GM23338 (cell line): ENCODE measurements at regions not wholly inside any gene's neighbourhood (a gene's known extent, or its start where the extent isn't known, plus 50 kb on each side); places are given as distances from the start of the nearest gene placed in this dataset.

ENCODE experiments used
- ATAC-seq: fragments of 200-7000 bp; cut with Tn5 transposase; 3 replicates; pipeline ENCODE4 v1.9.1; 2020
- DNase-seq: peaks from one replicate; pipeline ENCODE4 v3.0.0-alpha.2; 2015; ENCODE audit warnings: low spot score
- H2AFZ ChIP-seq: fragments of 200-600 bp; sonication (generic); 2 replicates; pipeline ENCODE4 v1.8.0; 2016; ENCODE audit warnings: antibody characterized with exemption, mild to moderate bottlenecking, moderate library complexity
- H3F3A ChIP-seq: fragments of 200-600 bp; sonication (generic); replicated peaks from 2 replicates; pipeline ENCODE4 v1.8.0; 2017; ENCODE audit warnings: antibody characterized with exemption, mixed run types, low read depth
- H3K27ac ChIP-seq: fragments of 200-600 bp; sonication (generic); 2 replicates; pipeline ENCODE4 v1.6.1; 2016; ENCODE audit warnings: low read depth
- H3K27me3 ChIP-seq: fragments of 200-600 bp; sonication (generic); 2 replicates; pipeline ENCODE4 v1.8.0; 2016; ENCODE audit warnings: mild to moderate bottlenecking, mixed run types, moderate library complexity; ENCODE audit not compliant: insufficient read depth
- H3K36me3 ChIP-seq: fragments of 200-600 bp; sonication (generic); 2 replicates; pipeline ENCODE4 v1.8.0; 2016; ENCODE audit warnings: mild to moderate bottlenecking; ENCODE audit not compliant: insufficient read depth
- H3K4me1 ChIP-seq: fragments of 200-600 bp; sonication (generic); 2 replicates; pipeline ENCODE4 v1.8.0; 2016; ENCODE audit warnings: mild to moderate bottlenecking, moderate library complexity; ENCODE audit not compliant: insufficient read depth
- H3K4me2 ChIP-seq: fragments of 200-600 bp; sonication (generic); 2 replicates; pipeline ENCODE4 v1.7.1; 2017; ENCODE audit warnings: mixed run types
- H3K4me3 ChIP-seq: fragments of 200-600 bp; sonication (generic); 2 replicates; pipeline ENCODE4 v1.6.1; 2016; ENCODE audit warnings: mixed run types
- H3K79me2 ChIP-seq: fragments of 200-600 bp; sonication (generic); replicated peaks from 2 replicates; pipeline ENCODE4 v1.8.0; 2017; ENCODE audit warnings: mild to moderate bottlenecking; ENCODE audit not compliant: insufficient read depth
- H3K9me2 ChIP-seq: fragments of 200-600 bp; sonication (generic); 2 replicates; pipeline ENCODE4 v1.8.0; 2017; ENCODE audit not compliant: insufficient read depth
- H4K20me1 ChIP-seq: fragments of 200-600 bp; sonication (generic); replicated peaks from 2 replicates; pipeline ENCODE4 v1.8.0; 2017; ENCODE audit warnings: mild to moderate bottlenecking; ENCODE audit not compliant: insufficient read depth
- H3K27ac Mint-ChIP-seq: 2 replicates; pipeline ENCODE4 v1.8.0; 2020; ENCODE audit warnings: inconsistent platforms, mild to moderate bottlenecking, moderate library complexity, mixed read lengths
- H3K27me3 Mint-ChIP-seq: 3 replicates; pipeline ENCODE4 v1.8.0; 2022; ENCODE audit warnings: low read depth, mild to moderate bottlenecking, moderate library complexity, mixed read lengths, inconsistent platforms; ENCODE audit not compliant: insufficient read depth, poor library complexity
- H3K36me3 Mint-ChIP-seq: 3 replicates; pipeline ENCODE4 v1.8.0; 2021; ENCODE audit warnings: low read depth, mild to moderate bottlenecking, inconsistent platforms, moderate library complexity, mixed read lengths
- H3K4me1 Mint-ChIP-seq: 3 replicates; pipeline ENCODE4 v1.8.0; 2020; ENCODE audit warnings: mild to moderate bottlenecking, inconsistent platforms, mixed read lengths
- H3K4me3 Mint-ChIP-seq: 3 replicates; pipeline ENCODE4 v1.8.0; 2021; ENCODE audit warnings: moderate library complexity, mild to moderate bottlenecking, inconsistent platforms, mixed read lengths
- H3K9me3 Mint-ChIP-seq: 3 replicates; pipeline ENCODE4 v1.8.0; 2020; ENCODE audit warnings: moderate library complexity, mild to moderate bottlenecking, inconsistent platforms, mixed read lengths
- CREB1 ChIP-seq: fragments of 250-450 bp; sonication (Bioruptor Pico); IDR thresholded peaks from 2 replicates; pipeline ENCODE4 v1.5.0; 2020; ENCODE audit warnings: low read depth, mild to moderate bottlenecking, moderate library complexity
- EZH2 ChIP-seq: fragments of 200-600 bp; sonication (generic); IDR thresholded peaks from one replicate; pipeline ENCODE4 v1.8.0; 2017; ENCODE audit warnings: antibody characterized with exemption, mild to moderate bottlenecking, low read depth; ENCODE audit not compliant: unreplicated experiment
- EZH2phosphoT487 ChIP-seq: fragments of 200-600 bp; sonication (generic); IDR thresholded peaks from one replicate; pipeline ENCODE4 v1.8.1; 2018; ENCODE audit warnings: antibody characterized with exemption; ENCODE audit not compliant: unreplicated experiment
- JUNB ChIP-seq: IDR thresholded peaks from one replicate; pipeline ENCODE4 v1.6.1; 2016; ENCODE audit warnings: antibody characterized with exemption; ENCODE audit not compliant: unreplicated experiment
- POLR2AphosphoS5 ChIP-seq: IDR thresholded peaks from 2 replicates; pipeline ENCODE4 v1.6.1; 2016; ENCODE audit warnings: antibody characterized with exemption, low read depth
- STAT1 ChIP-seq: IDR thresholded peaks from one replicate; pipeline ENCODE4 v1.6.1; 2016; ENCODE audit warnings: antibody characterized with exemption; ENCODE audit not compliant: unreplicated experiment
- ZNF114 ChIP-seq: fragments of 250-450 bp; sonication (Bioruptor Pico); IDR thresholded peaks from 2 replicates; pipeline ENCODE4 v1.5.0; 2020; ENCODE audit warnings: mild to moderate bottlenecking, moderate library complexity
- ZNF331 ChIP-seq: fragments of 250-450 bp; sonication (Bioruptor Pico); IDR thresholded peaks from 2 replicates; pipeline ENCODE4 v1.5.0; 2020; ENCODE audit warnings: low read depth, mild to moderate bottlenecking, moderate library complexity
- TF ChIP-seq, protein P1 (sequence below): fragments of 250-450 bp; sonication (Bioruptor Pico); IDR thresholded peaks from 2 replicates; pipeline ENCODE4 v1.5.0; 2020; ENCODE audit warnings: mild to moderate bottlenecking, moderate library complexity
- TF ChIP-seq, protein P2 (sequence below): IDR thresholded peaks from 2 replicates; pipeline ENCODE4 v1.6.1; 2016; ENCODE audit warnings: antibody characterized with exemption

- no peak overlapping the region for H3K4me3 Mint-ChIP-seq
These were observed 210.0 kb upstream of the DYNLRB2 start for GRCh38 chr16:80330803-80331202.

More at GRCh38 chr16:80330803-80331202, 210.0 kb upstream of the DYNLRB2 start:
- Histone ChIP-seq H4K20me1 (no peaks in the 10 kb centered on the region), H3K27ac (no peak overlapping the region), H3K27me3 (no peaks in the 10 kb centered on the region), H3F3A (no peaks in the 10 kb centered on the region), H3K79me2 (no peaks in the 10 kb centered on the region), H3K4me1 (no peaks in the 10 kb centered on the region), H3K4me3 (no peak overlapping the region), H3K9me2 (no peaks in the 10 kb centered on the region), H2AFZ (no peak overlapping the region), H3K4me2 (no peak overlapping the region), H3K36me3 (no peaks in the 10 kb centered on the region)
- no peak for TF ChIP-seq POLR2AphosphoS5
- TF ChIP-seq, protein P1, sequence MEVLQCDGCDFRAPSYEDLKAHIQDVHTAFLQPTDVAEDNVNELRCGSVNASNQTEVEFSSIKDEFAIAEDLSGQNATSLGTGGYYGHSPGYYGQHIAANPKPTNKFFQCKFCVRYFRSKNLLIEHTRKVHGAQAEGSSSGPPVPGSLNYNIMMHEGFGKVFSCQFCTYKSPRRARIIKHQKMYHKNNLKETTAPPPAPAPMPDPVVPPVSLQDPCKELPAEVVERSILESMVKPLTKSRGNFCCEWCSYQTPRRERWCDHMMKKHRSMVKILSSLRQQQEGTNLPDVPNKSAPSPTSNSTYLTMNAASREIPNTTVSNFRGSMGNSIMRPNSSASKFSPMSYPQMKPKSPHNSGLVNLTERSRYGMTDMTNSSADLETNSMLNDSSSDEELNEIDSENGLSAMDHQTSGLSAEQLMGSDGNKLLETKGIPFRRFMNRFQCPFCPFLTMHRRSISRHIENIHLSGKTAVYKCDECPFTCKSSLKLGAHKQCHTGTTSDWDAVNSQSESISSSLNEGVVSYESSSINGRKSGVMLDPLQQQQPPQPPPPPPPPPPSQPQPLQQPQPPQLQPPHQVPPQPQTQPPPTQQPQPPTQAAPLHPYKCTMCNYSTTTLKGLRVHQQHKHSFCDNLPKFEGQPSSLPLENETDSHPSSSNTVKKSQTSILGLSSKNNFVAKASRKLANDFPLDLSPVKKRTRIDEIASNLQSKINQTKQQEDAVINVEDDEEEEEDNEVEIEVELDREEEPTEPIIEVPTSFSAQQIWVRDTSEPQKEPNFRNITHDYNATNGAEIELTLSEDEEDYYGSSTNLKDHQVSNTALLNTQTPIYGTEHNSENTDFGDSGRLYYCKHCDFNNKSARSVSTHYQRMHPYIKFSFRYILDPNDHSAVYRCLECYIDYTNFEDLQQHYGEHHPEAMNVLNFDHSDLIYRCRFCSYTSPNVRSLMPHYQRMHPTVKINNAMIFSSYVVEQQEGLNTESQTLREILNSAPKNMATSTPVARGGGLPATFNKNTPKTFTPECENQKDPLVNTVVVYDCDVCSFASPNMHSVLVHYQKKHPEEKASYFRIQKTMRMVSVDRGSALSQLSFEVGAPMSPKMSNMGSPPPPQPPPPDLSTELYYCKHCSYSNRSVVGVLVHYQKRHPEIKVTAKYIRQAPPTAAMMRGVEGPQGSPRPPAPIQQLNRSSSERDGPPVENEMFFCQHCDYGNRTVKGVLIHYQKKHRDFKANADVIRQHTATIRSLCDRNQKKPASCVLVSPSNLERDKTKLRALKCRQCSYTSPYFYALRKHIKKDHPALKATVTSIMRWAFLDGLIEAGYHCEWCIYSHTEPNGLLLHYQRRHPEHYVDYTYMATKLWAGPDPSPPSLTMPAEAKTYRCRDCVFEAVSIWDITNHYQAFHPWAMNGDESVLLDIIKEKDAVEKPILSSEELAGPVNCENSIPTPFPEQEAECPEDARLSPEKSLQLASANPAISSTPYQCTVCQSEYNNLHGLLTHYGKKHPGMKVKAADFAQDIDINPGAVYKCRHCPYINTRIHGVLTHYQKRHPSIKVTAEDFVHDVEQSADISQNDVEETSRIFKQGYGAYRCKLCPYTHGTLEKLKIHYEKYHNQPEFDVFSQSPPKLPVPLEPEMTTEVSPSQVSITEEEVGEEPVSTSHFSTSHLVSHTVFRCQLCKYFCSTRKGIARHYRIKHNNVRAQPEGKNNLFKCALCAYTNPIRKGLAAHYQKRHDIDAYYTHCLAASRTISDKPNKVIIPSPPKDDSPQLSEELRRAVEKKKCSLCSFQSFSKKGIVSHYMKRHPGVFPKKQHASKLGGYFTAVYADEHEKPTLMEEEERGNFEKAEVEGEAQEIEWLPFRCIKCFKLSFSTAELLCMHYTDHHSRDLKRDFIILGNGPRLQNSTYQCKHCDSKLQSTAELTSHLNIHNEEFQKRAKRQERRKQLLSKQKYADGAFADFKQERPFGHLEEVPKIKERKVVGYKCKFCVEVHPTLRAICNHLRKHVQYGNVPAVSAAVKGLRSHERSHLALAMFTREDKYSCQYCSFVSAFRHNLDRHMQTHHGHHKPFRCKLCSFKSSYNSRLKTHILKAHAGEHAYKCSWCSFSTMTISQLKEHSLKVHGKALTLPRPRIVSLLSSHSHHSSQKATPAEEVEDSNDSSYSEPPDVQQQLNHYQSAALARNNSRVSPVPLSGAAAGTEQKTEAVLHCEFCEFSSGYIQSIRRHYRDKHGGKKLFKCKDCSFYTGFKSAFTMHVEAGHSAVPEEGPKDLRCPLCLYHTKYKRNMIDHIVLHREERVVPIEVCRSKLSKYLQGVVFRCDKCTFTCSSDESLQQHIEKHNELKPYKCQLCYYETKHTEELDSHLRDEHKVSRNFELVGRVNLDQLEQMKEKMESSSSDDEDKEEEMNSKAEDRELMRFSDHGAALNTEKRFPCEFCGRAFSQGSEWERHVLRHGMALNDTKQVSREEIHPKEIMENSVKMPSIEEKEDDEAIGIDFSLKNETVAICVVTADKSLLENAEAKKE (CRISPR knock-in tag): no peak
- TF ChIP-seq STAT1: no peak
- no peak for TF ChIP-seq ZNF114 (CRISPR knock-in tag)
- no peak for TF ChIP-seq CREB1 (CRISPR knock-in tag)
- no peak for TF ChIP-seq JUNB
- TF ChIP-seq EZH2phosphoT487: no peak
- TF ChIP-seq EZH2: no peak
- TF ChIP-seq ZNF331 (CRISPR knock-in tag): no peak
- TF ChIP-seq, protein P2, sequence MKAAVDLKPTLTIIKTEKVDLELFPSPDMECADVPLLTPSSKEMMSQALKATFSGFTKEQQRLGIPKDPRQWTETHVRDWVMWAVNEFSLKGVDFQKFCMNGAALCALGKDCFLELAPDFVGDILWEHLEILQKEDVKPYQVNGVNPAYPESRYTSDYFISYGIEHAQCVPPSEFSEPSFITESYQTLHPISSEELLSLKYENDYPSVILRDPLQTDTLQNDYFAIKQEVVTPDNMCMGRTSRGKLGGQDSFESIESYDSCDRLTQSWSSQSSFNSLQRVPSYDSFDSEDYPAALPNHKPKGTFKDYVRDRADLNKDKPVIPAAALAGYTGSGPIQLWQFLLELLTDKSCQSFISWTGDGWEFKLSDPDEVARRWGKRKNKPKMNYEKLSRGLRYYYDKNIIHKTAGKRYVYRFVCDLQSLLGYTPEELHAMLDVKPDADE: no peak
- no peak for ATAC-seq
- H3K27me3 Mint-ChIP-seq: no peaks in the 10 kb centered on the region
- no peak overlapping the region for H3K27ac Mint-ChIP-seq
- no peaks in the 10 kb centered on the region for H3K9me3 Mint-ChIP-seq
- DNase-seq: no peak
- no peaks in the 10 kb centered on the region for H3K4me1 Mint-ChIP-seq
- H3K36me3 Mint-ChIP-seq: no peaks in the 10 kb centered on the region
